Astrocyte of the spinal cord (primary cell): ENCODE measurements at regions not wholly inside any gene's neighbourhood (a gene's known extent, or its start where the extent isn't known, plus 50 kb on each side); places are given as distances from the start of the nearest gene placed in this dataset.

Source experiments
- DNase-seq: peaks from one replicate; pipeline ENCODE4 v3.0.0; 2011; ENCODE audit warnings: low read depth, low spot score
- H3K4me3 ChIP-seq: 2 replicates; pipeline ENCODE4 v1.5.1; 2011; ENCODE audit warnings: low read depth, mild to moderate bottlenecking, low read length, moderate library complexity
- CTCF ChIP-seq: IDR thresholded peaks from 2 replicates; pipeline ENCODE4 v1.5.1; 2012; ENCODE audit warnings: low read depth, mild to moderate bottlenecking, low read length, inconsistent platforms
- in situ Hi-C: cut with HindIII; loops from 2 replicates; pipeline ENCODE4 v1.10.0; 2017; ENCODE audit warnings: low sequenced_read_pairs

GRCh38 chr18:40606996-40607395 is 1348.0 kb upstream of the PIK3C3 start:
- no peak for TF ChIP-seq CTCF
- DNase-seq: no peak
- in situ Hi-C loops: no loop called here
- no peak overlapping the region for H3K4me3 ChIP-seq

GRCh38 chr18:40583671-40584070 is 1371.4 kb upstream of the PIK3C3 start:
- no peak overlapping the region for H3K4me3 ChIP-seq
- no peak for DNase-seq
- TF ChIP-seq CTCF: no peak
- in situ Hi-C loops: no loop called here

GRCh38 chr18:40582105-40582504 is 1372.9 kb upstream of the PIK3C3 start:
- DNase-seq: no peak
- no peak for TF ChIP-seq CTCF
- no peak overlapping the region for H3K4me3 ChIP-seq
- in situ Hi-C loops: no loop called here

- in situ Hi-C loops: no loop called here
- no peak for TF ChIP-seq CTCF
- no peak for DNase-seq
- no peak overlapping the region for H3K4me3 ChIP-seq
These were observed 1377.1 kb upstream of the PIK3C3 start for GRCh38 chr18:40577981-40578365.

GRCh38 chr18:40577239-40577980 is 1377.6 kb upstream of the PIK3C3 start:
- DNase-seq: peak; percentile 63
- no peak overlapping the region for H3K4me3 ChIP-seq
- in situ Hi-C loops: no loop called here
- no peak for TF ChIP-seq CTCF

- no peak overlapping the region for H3K4me3 ChIP-seq
- DNase-seq: peak; percentile 4
- no peak for TF ChIP-seq CTCF
- in situ Hi-C loops: no loop called here
These were observed 1378.4 kb upstream of the PIK3C3 start for GRCh38 chr18:40576507-40577115.
